ENCODE measurements at regions not wholly inside any gene's neighbourhood (a gene's known extent, or its start where the extent isn't known, plus 50 kb on each side); places are given as distances from the start of the nearest gene placed in this dataset.

- Mint-ChIP-seq H3K4me3 (no peak overlapping the region), H3K27me3 (ENCODE audit: low read depth) (no peaks in the 10 kb centered on the region), H3K36me3 (no peaks in the 10 kb centered on the region), H3K9me3 (no peaks in the 10 kb centered on the region), H3K27ac (no peak overlapping the region), H3K4me1 (peaks cover 7% of the 10 kb centered on the region)
- ChIA-PET POLR2A (no interaction called here), CTCF (no interaction called here)
- DNase-seq (ENCODE audit: low spot score) (no peak), ATAC-seq (no peak)
- TF ChIP-seq KAT7 (CRISPR knock-in tag; IDR thresholded peaks at IDR 0.05; ENCODE audit: borderline replicate concordance) (no peak), RORB (CRISPR knock-in tag; IDR thresholded peaks at IDR 0.05) (no peak), CREM (CRISPR knock-in tag; IDR thresholded peaks at IDR 0.05) (no peak), NFE2L1 (CRISPR knock-in tag; IDR thresholded peaks at IDR 0.05) (no peak), PREB (CRISPR knock-in tag; IDR thresholded peaks at IDR 0.05; ENCODE audit: borderline replicate concordance) (no peak), MXD4 (CRISPR knock-in tag; IDR thresholded peaks at IDR 0.05; ENCODE audit: borderline replicate concordance) (no peak), ZNF512 (CRISPR knock-in tag; IDR thresholded peaks at IDR 0.05; ENCODE audit: borderline replicate concordance) (no peak), TEAD4 (CRISPR knock-in tag; IDR thresholded peaks at IDR 0.05) (no peak), ATF6 (CRISPR knock-in tag; IDR thresholded peaks at IDR 0.05) (no peak), MYBL2 (CRISPR knock-in tag; IDR thresholded peaks at IDR 0.05) (no peak), AFF4 (CRISPR knock-in tag; IDR thresholded peaks at IDR 0.05; ENCODE audit: borderline replicate concordance) (no peak), NR3C1 (CRISPR knock-in tag; conservative IDR thresholded peaks at IDR 0.05; ENCODE audit: low read depth) (no peak), CREB1 (CRISPR knock-in tag; IDR thresholded peaks at IDR 0.05) (no peak)
Observed at GRCh38 chr5:20050262-20050661, 62.3 kb upstream of the CDH18 start.

- ChIA-PET POLR2A (no interaction called here), CTCF (no interaction called here)
- H3K9me3 Mint-ChIP-seq = peaks cover 5% of the 10 kb centered on the region; the same call in 1 of the 2 replicates
- no peak for ATAC-seq
- no peaks in the 10 kb centered on the region for H3K27me3 Mint-ChIP-seq (ENCODE audit: low read depth)
- no peak for DNase-seq (ENCODE audit: low spot score)
- TF ChIP-seq ZNF219 (CRISPR knock-in tag; IDR thresholded peaks at IDR 0.05; ENCODE audit: borderline replicate concordance) (no peak), ZSCAN18 (CRISPR knock-in tag; IDR thresholded peaks at IDR 0.05) (no peak), TEAD1 (CRISPR knock-in tag; IDR thresholded peaks at IDR 0.05) (no peak)
- peaks cover 7% of the 10 kb centered on the region for H3K4me1 Mint-ChIP-seq
- no peak overlapping the region for H3K4me3 Mint-ChIP-seq
- no peak overlapping the region for H3K27ac Mint-ChIP-seq
- H3K36me3 Mint-ChIP-seq = no peaks in the 10 kb centered on the region
Observed at GRCh38 chr5:20044460-20044859, 56.5 kb upstream of the CDH18 start.
